ENCODE measurements at regions not wholly inside any gene's neighbourhood (a gene's known extent, or its start where the extent isn't known, plus 50 kb on each side); places are given as distances from the start of the nearest gene placed in this dataset.
"Not testable (repeated sequence)": the region's sequence is repeated elsewhere in the genome, so short reads cannot be mapped to it uniquely, and the experiment has no call there.

DNA sequence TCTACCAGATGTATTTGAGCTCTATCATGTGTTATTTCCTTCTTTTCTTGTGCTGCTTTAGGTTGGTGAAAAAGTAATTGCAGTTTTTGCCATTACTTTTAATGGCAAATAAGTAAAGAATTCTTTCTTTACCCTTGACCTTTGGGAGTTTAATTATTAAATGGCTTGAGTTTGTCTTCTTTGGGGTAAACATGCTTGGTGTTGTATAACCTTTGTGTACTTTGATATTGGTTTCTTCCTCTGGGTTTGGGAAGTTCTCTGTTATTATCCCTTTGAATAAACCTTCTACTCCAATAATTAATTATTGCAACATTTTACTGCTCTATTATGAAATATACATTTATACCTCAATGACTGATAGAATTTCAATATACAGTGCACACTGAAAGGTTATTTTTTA is 709.4 kb downstream of the PCDH17 start:
- H3K4me1 Mint-ChIP-seq (ENCODE audit: low read depth), result no peaks in the 10 kb centered on the region
- H3K9me3 Mint-ChIP-seq, result peaks cover 9% of the 10 kb centered on the region
- DNase-seq (no peak), ATAC-seq (no peak)
- ChIA-PET CTCF (no interaction called here), POLR2A (no interaction called here)
- TF ChIP-seq, protein P1, sequence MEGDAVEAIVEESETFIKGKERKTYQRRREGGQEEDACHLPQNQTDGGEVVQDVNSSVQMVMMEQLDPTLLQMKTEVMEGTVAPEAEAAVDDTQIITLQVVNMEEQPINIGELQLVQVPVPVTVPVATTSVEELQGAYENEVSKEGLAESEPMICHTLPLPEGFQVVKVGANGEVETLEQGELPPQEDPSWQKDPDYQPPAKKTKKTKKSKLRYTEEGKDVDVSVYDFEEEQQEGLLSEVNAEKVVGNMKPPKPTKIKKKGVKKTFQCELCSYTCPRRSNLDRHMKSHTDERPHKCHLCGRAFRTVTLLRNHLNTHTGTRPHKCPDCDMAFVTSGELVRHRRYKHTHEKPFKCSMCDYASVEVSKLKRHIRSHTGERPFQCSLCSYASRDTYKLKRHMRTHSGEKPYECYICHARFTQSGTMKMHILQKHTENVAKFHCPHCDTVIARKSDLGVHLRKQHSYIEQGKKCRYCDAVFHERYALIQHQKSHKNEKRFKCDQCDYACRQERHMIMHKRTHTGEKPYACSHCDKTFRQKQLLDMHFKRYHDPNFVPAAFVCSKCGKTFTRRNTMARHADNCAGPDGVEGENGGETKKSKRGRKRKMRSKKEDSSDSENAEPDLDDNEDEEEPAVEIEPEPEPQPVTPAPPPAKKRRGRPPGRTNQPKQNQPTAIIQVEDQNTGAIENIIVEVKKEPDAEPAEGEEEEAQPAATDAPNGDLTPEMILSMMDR (IDR thresholded peaks at IDR 0.05), result no peak
- intact Hi-C loops (cut with micrococcal nuclease), result no loop called here
- no peak overlapping the region for H3K4me3 Mint-ChIP-seq
- no peak overlapping the region for H3K27ac Mint-ChIP-seq
- H3K36me3 Mint-ChIP-seq (ENCODE audit: low read depth), result no peaks in the 10 kb centered on the region
- no peaks in the 10 kb centered on the region for H3K27me3 Mint-ChIP-seq

DNA sequence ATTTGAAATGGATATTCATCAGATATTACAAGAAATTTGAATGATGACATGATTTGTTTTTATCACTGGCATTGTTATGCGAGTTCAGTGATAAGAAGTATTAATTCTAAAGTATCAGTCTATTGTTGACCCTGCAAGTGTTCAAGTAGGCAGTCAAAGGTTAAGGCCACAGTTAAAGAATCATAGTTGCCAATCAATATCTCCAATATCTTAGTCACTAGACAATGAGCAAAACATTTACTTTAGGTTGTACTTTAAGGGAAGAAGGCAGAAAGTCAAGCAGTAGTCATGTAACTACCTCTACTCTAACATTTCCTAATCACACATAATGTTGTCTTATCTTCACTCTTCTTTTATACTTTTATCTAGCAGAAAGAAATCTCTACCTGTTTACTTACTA is 709.8 kb downstream of the PCDH17 start:
- DNase-seq (no peak), ATAC-seq (no peak)
- ChIA-PET POLR2A (no interaction called here), CTCF (no interaction called here)
- Mint-ChIP-seq H3K9me3 (peaks cover 6% of the 10 kb centered on the region), H3K27ac (no peak overlapping the region), H3K27me3 (no peaks in the 10 kb centered on the region), H3K36me3 (ENCODE audit: low read depth) (no peaks in the 10 kb centered on the region), H3K4me1 (ENCODE audit: low read depth) (no peaks in the 10 kb centered on the region), H3K4me3 (no peak overlapping the region)
- TF ChIP-seq, protein P1 (IDR thresholded peaks at IDR 0.05), result no peak
- intact Hi-C loops (cut with micrococcal nuclease), result no loop called here

DNA sequence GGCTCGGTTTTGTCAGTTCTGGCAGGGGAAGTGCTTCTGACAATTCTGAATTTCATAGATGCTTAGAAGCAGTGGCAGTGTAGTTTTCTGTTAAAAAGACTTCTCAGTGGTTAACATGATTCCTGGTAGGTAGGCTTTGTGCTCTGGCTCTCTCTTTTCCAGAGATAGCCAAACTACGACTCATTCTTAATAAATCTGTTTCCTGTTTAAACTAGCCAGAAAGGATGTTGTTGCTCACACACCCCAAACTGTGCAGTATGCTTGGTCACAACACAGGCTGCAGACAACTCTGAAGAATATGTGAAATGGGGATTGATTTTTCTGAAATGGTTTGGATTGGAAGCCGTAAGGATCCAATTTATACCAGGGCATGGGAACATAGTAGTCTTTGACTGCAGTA is 711.5 kb downstream of the PCDH17 start:
- TF ChIP-seq, protein P1 (IDR thresholded peaks at IDR 0.05), result no peak
- DNase-seq (no peak), ATAC-seq (no peak)
- no peak overlapping the region for H3K4me3 Mint-ChIP-seq
- no peaks in the 10 kb centered on the region for H3K4me1 Mint-ChIP-seq (ENCODE audit: low read depth)
- ChIA-PET CTCF (no interaction called here), POLR2A (no interaction called here)
- no peaks in the 10 kb centered on the region for H3K36me3 Mint-ChIP-seq (ENCODE audit: low read depth)
- H3K27me3 Mint-ChIP-seq, result no peaks in the 10 kb centered on the region
- intact Hi-C loops (cut with micrococcal nuclease), result no loop called here
- H3K27ac Mint-ChIP-seq, result no peak overlapping the region
- peaks cover 6% of the 10 kb centered on the region for H3K9me3 Mint-ChIP-seq

DNA sequence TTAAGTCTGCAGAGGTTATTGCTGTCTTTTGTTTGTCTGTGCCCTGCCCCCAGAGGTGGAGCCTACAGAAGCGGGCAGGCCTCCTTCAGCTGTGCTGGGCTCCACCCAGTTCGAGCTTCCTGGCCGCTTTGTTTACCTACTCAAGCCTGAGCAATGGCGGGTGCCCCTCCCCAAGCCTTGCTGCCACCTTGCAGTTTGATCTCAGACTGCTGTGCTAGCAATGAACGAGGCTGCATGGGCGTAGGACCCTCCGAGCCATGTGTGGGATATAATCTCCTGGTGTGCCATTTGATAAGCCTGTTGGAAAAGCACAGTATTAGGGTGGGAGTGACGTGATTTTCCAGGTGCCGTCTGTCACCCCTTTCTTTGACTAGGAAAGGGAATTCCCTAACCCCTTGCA is 720.6 kb downstream of the PCDH17 start:
- H3K36me3 Mint-ChIP-seq (ENCODE audit: low read depth); intact Hi-C loops (cut with micrococcal nuclease); ATAC-seq; DNase-seq; H3K27me3 Mint-ChIP-seq; H3K27ac Mint-ChIP-seq; POLR2A ChIA-PET; H3K4me3 Mint-ChIP-seq; H3K4me1 Mint-ChIP-seq (ENCODE audit: low read depth); CTCF ChIA-PET: not testable (repeated sequence)
- peaks cover 14% of the 10 kb centered on the region for H3K9me3 Mint-ChIP-seq

DNA sequence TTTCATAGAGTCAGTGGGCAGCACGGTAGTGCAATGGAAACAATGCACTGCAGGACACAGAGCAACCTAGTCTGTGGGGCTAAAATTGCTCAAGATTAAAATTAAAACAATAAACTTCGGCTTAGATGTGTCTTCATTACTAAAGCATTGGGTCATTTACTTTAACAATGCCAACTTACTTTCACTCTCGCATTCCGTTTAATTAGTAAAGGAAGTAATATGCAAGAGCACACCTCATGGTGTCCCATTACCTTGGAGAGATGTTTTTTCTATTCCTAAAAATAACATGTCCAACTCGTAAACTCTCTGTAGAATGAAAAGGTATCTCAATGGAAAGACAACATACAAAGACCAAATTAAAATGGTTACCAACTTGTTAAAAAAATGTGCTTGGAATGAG is 738.4 kb downstream of the PCDH17 start:
- Mint-ChIP-seq H3K27ac (no peak overlapping the region), H3K36me3 (ENCODE audit: low read depth) (no peaks in the 10 kb centered on the region), H3K4me3 (no peak overlapping the region), H3K27me3 (no peaks in the 10 kb centered on the region), H3K4me1 (ENCODE audit: low read depth) (no peaks in the 10 kb centered on the region), H3K9me3 (peaks cover 21% of the 10 kb centered on the region)
- ChIA-PET POLR2A (no interaction called here), CTCF (no interaction called here)
- TF ChIP-seq, protein P1 (IDR thresholded peaks at IDR 0.05), result no peak
- DNase-seq, result no peak
- intact Hi-C loops (cut with micrococcal nuclease), result no loop called here
- no peak for ATAC-seq

DNA sequence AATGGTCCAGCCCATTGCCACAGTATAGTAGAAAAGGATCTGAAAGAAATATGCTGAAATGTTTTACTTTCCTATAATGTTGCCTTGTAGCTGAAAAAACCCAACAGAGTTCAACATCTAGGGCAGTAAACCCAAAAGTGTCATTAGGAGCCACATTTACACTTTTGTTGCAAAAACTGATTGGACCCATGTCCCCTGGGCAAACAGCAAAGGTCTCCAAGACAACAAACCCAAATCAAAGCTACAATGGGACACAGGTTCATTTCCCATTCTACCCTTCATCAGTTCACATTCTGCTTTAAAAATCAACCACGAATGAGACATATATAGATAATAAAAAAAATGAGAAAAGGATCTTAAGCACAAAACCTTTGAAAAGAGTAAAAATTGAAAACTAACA is 744.8 kb downstream of the PCDH17 start:
- CTCF ChIA-PET, result no interaction called here
- no peak overlapping the region for H3K4me3 Mint-ChIP-seq
- ATAC-seq, result no peak
- TF ChIP-seq, protein P1 (IDR thresholded peaks at IDR 0.05), result no peak
- no peak for DNase-seq
- no peaks in the 10 kb centered on the region for H3K36me3 Mint-ChIP-seq (ENCODE audit: low read depth)
- no peaks in the 10 kb centered on the region for H3K27me3 Mint-ChIP-seq
- H3K4me1 Mint-ChIP-seq (ENCODE audit: low read depth), result no peaks in the 10 kb centered on the region
- POLR2A ChIA-PET, result no interaction called here
- no peak overlapping the region for H3K27ac Mint-ChIP-seq
- H3K9me3 Mint-ChIP-seq, result peaks cover 15% of the 10 kb centered on the region
- intact Hi-C loops (cut with micrococcal nuclease), result no loop called here

Measured in activated CD8-positive, alpha-beta T cell treated with anti-CD3 and anti-CD28 coated beads for 36 hours (primary cell).